H9 (cell line): ENCODE measurements at regions not wholly inside any gene's neighbourhood (a gene's known extent, or its start where the extent isn't known, plus 50 kb on each side); places are given as distances from the start of the nearest gene placed in this dataset.

Experiments
- DNase-seq: peaks from one replicate; pipeline ENCODE4 v3.0.0-alpha.2; 2017
- H2AFZ ChIP-seq: one replicate; pipeline ENCODE4 v1.6.1; 2013; ENCODE audit warnings: mild to moderate bottlenecking, low read length, control low read depth, moderate library complexity
- H2AK5ac ChIP-seq: 2 replicates; pipeline ENCODE4 v1.6.1; 2013; ENCODE audit warnings: low read length, control low read depth, mixed read lengths; ENCODE audit not compliant: insufficient read length
- H2BK120ac ChIP-seq: one replicate; pipeline ENCODE4 v1.6.1; 2013; ENCODE audit warnings: low read depth, mild to moderate bottlenecking, low read length, control low read depth, inconsistent platforms; ENCODE audit not compliant: poor library complexity, severe bottlenecking
- H2BK12ac ChIP-seq: 2 replicates; pipeline ENCODE4 v1.6.1; 2013; ENCODE audit warnings: low read length, control low read depth, mixed read lengths, low read depth; ENCODE audit not compliant: insufficient read length
- H2BK15ac ChIP-seq: 2 replicates; pipeline ENCODE4 v1.6.1; 2013; ENCODE audit warnings: low read depth, low read length, control low read depth
- H2BK20ac ChIP-seq: one replicate; pipeline ENCODE4 v1.6.1; 2013; ENCODE audit warnings: low read depth, mild to moderate bottlenecking, low read length, control low read depth, inconsistent platforms; ENCODE audit not compliant: poor library complexity, severe bottlenecking
- H2BK5ac ChIP-seq: 2 replicates; pipeline ENCODE4 v1.6.1; 2013; ENCODE audit warnings: low read length, control low read depth, mixed read lengths; ENCODE audit not compliant: insufficient read length
- H3K14ac ChIP-seq: 2 replicates; pipeline ENCODE4 v1.6.1; 2013; ENCODE audit warnings: low read length, control low read depth; ENCODE audit not compliant: insufficient read depth
- H3K18ac ChIP-seq: 2 replicates; pipeline ENCODE4 v1.6.1; 2013; ENCODE audit warnings: low read depth, mild to moderate bottlenecking, mixed read lengths, low read length, control low read depth; ENCODE audit not compliant: insufficient read length
- H3K23ac ChIP-seq: 2 replicates; pipeline ENCODE4 v1.6.1; 2013; ENCODE audit warnings: low read length, control low read depth, mixed read lengths, low read depth; ENCODE audit not compliant: insufficient read length
- H3K23me2 ChIP-seq: 2 replicates; pipeline ENCODE4 v1.6.1; 2013; ENCODE audit warnings: low read depth, mild to moderate bottlenecking, mixed read lengths, low read length, control low read depth; ENCODE audit not compliant: insufficient read length, poor library complexity, severe bottlenecking
- H3K27ac ChIP-seq: 2 replicates; pipeline ENCODE4 v1.5.1; 2013; ENCODE audit warnings: low read length, control low read depth, mixed read lengths, low read depth; ENCODE audit not compliant: insufficient read length
- H3K27me3 ChIP-seq: 2 replicates; pipeline ENCODE4 v1.6.1; 2013; ENCODE audit warnings: low read length, control low read depth, inconsistent platforms; ENCODE audit not compliant: insufficient read depth
- H3K4ac ChIP-seq: 2 replicates; pipeline ENCODE4 v1.6.1; 2013; ENCODE audit warnings: low read depth, mild to moderate bottlenecking, control low read depth, inconsistent platforms, low read length, moderate library complexity
- H3K4me1 ChIP-seq: 2 replicates; pipeline ENCODE4 v1.6.1; 2013; ENCODE audit warnings: low read length, control low read depth, inconsistent platforms; ENCODE audit not compliant: insufficient read depth
- H3K4me2 ChIP-seq: 2 replicates; pipeline ENCODE4 v1.6.1; 2013; ENCODE audit warnings: low read length, control low read depth, mixed read lengths; ENCODE audit not compliant: insufficient read length, insufficient read depth
- H3K56ac ChIP-seq: 2 replicates; pipeline ENCODE4 v1.6.1; 2013; ENCODE audit warnings: low read depth, mild to moderate bottlenecking, mixed read lengths, low read length, control low read depth; ENCODE audit not compliant: insufficient read length
- H3K79me1 ChIP-seq: 2 replicates; pipeline ENCODE4 v1.6.1; 2013; ENCODE audit warnings: low read depth, mild to moderate bottlenecking, moderate library complexity, low read length, control low read depth, inconsistent platforms; ENCODE audit not compliant: insufficient read depth, poor library complexity, severe bottlenecking
- H3K79me2 ChIP-seq: 2 replicates; pipeline ENCODE4 v1.6.1; 2013; ENCODE audit warnings: low read length, control low read depth, inconsistent platforms; ENCODE audit not compliant: insufficient read depth
- H3K9ac ChIP-seq: 2 replicates; pipeline ENCODE4 v1.6.1; 2013; ENCODE audit warnings: low read length, control low read depth, mixed read lengths; ENCODE audit not compliant: insufficient read length; ENCODE audit errors: extremely low read depth
- H3K9me3 ChIP-seq: one replicate; pipeline ENCODE4 v1.6.1; 2013; ENCODE audit warnings: low read depth, low read length, inconsistent platforms; ENCODE audit not compliant: control insufficient read depth
- H3T11ph ChIP-seq: one replicate; pipeline ENCODE4 v1.6.1; 2013; ENCODE audit warnings: mild to moderate bottlenecking, low read length, control low read depth, inconsistent platforms
- H4K20me1 ChIP-seq: one replicate; pipeline ENCODE4 v1.6.1; 2013; ENCODE audit not compliant: control insufficient read depth, insufficient read length, insufficient read depth
- H4K5ac ChIP-seq: 2 replicates; pipeline ENCODE4 v1.6.1; 2013; ENCODE audit warnings: low read depth, mild to moderate bottlenecking, mixed read lengths, low read length, control low read depth; ENCODE audit not compliant: insufficient read length
- H4K8ac ChIP-seq: replicated peaks from 2 replicates; pipeline ENCODE4 v1.6.1; 2013; ENCODE audit warnings: low read length, control low read depth, mixed read lengths, low read depth; ENCODE audit not compliant: insufficient read length
- H4K91ac ChIP-seq: 2 replicates; pipeline ENCODE4 v1.6.1; 2013; ENCODE audit warnings: low read depth, mild to moderate bottlenecking, moderate library complexity, mixed read lengths, low read length, control low read depth; ENCODE audit not compliant: insufficient read length
- H3K27ac Mint-ChIP-seq, 3 experiments: 2 replicates in 2 of 3; 3 replicates in 1 of 3; pipeline ENCODE4 v1.8.0; 2020 to 2021; ENCODE audit warnings: mixed read lengths in 3 of 3, mild to moderate bottlenecking in 1 of 3, moderate library complexity in 1 of 3
- H3K27me3 Mint-ChIP-seq: 2 replicates; pipeline ENCODE4 v1.8.0; 2021; ENCODE audit warnings: low read depth, mild to moderate bottlenecking, moderate library complexity, mixed read lengths
- H3K36me3 Mint-ChIP-seq, 3 experiments: 2 replicates in 2 of 3; 3 replicates in 1 of 3; pipeline ENCODE4 v1.8.0; 2020 to 2021; ENCODE audit warnings: low read depth in 3 of 3, mixed read lengths in 3 of 3; ENCODE audit not compliant: insufficient read depth in 1 of 3
- H3K4me1 Mint-ChIP-seq, 2 experiments: 2 replicates each; pipeline ENCODE4 v1.8.0; 2020; ENCODE audit warnings: mixed read lengths in 2 of 2
- H3K4me3 Mint-ChIP-seq, 2 experiments: 2 replicates in 1 of 2; 3 replicates in 1 of 2; pipeline ENCODE4 v1.8.0; 2020 to 2021; ENCODE audit warnings: mild to moderate bottlenecking in 2 of 2, mixed read lengths in 2 of 2, moderate library complexity in 1 of 2
- H3K9me3 Mint-ChIP-seq, 2 experiments: 2 replicates in 1 of 2; 3 replicates in 1 of 2; pipeline ENCODE4 v1.8.0; 2020; ENCODE audit warnings: mild to moderate bottlenecking in 2 of 2, mixed read lengths in 2 of 2, moderate library complexity in 1 of 2
- CTCF ChIP-seq: fragments of 200-600 bp; sonication (generic); conservative IDR thresholded peaks from 3 replicates; pipeline ENCODE4 v1.8.0; 2021; ENCODE audit warnings: antibody characterized with exemption, mild to moderate bottlenecking
- WGBS: extraction: QIAGEN DNeasy Blood & Tissue Kit; methylation state at CpG from one replicate; pipeline ENCODE4 v1.1.7; 2013; ENCODE audit warnings: missing lambda C conversion rate, low lambda C conversion rate, mixed read lengths; ENCODE audit not compliant: insufficient read length; ENCODE audit errors: extremely low coverage; 5-methylcytosine and 5-hydroxymethylcytosine counted together

DNA sequence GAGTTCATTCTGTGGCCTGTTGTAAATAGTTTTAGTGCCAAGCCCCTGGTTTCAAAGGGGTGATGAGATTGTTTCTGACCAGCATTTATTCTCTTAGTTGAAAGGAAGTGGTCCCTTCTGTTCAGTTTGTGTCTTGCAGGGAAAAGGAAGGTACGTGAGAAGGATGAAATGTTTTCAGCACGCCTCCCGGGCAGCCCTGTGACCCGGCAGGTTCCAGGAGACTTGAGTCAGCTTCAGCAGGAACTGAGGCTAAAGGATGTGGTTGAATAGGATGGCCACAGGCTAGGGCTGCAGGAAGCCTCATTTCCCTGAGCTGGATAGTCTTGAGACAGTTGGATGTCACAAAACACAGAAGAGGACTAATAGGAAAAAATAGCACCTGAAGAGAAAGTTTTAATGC lies 132.4 kb upstream of the SYNDIG1 start:
- no peaks in the 10 kb centered on the region for H3K27me3 ChIP-seq
- no peak overlapping the region for H2BK20ac ChIP-seq
- H3K14ac ChIP-seq: no peak overlapping the region
- H4K20me1 ChIP-seq: no peaks in the 10 kb centered on the region
- no peak for DNase-seq
- peaks cover 4% of the 10 kb centered on the region in 2 experiments; a peak in 2 of 4 replicates for H3K4me1 Mint-ChIP-seq
- H3K27me3 Mint-ChIP-seq: peaks cover 1% of the 10 kb centered on the region; the same call in 1 of the 2 replicates
- H3K27ac Mint-ChIP-seq: no peak overlapping the region; a peak in 1 of 7 replicates
- H2BK15ac ChIP-seq: no peak overlapping the region
- H2BK12ac ChIP-seq: no peak overlapping the region
- H3K36me3 Mint-ChIP-seq: no peaks in the 10 kb centered on the region
- H3K79me2 ChIP-seq: no peaks in the 10 kb centered on the region
- H3K9me3 ChIP-seq: no peaks in the 10 kb centered on the region
- no peak overlapping the region for H4K5ac ChIP-seq
- H3K9me3 Mint-ChIP-seq: no peaks in the 10 kb centered on the region
- no peak overlapping the region for H3K4me3 Mint-ChIP-seq
- no peak overlapping the region for H4K91ac ChIP-seq
- WGBS: no CpG with 5 or more reads among the region's 4 CpGs
- H2AFZ ChIP-seq: no peak overlapping the region
- no peak overlapping the region for H3K9ac ChIP-seq
- H3K27ac ChIP-seq: no peak overlapping the region
- no peak overlapping the region for H3K23ac ChIP-seq
- H3K56ac ChIP-seq: no peak overlapping the region
- H2AK5ac ChIP-seq: no peak overlapping the region
- no peaks in the 10 kb centered on the region for H3K79me1 ChIP-seq
- H3T11ph ChIP-seq: no peak overlapping the region
- no peak overlapping the region for H2BK120ac ChIP-seq
- no peaks in the 10 kb centered on the region for H3K4me1 ChIP-seq
- no peaks in the 10 kb centered on the region for H3K23me2 ChIP-seq
- no peak overlapping the region for H3K4ac ChIP-seq
- no peak overlapping the region for H3K4me2 ChIP-seq
- H2BK5ac ChIP-seq: no peak overlapping the region
- H4K8ac ChIP-seq: no peak overlapping the region
- TF ChIP-seq CTCF: no peak
- H3K18ac ChIP-seq: no peak overlapping the region
